AG10803 (cell line): ENCODE measurements at regions not wholly inside any gene's neighbourhood (a gene's known extent, or its start where the extent isn't known, plus 50 kb on each side); places are given as distances from the start of the nearest gene placed in this dataset.

ENCODE experiments used
- DNase-seq: peaks from one replicate; pipeline ENCODE4 v3.0.0; 2010; ENCODE audit warnings: low read depth
- H3K4me3 ChIP-seq: 2 replicates; pipeline ENCODE4 v1.5.1; 2011; ENCODE audit warnings: mild to moderate bottlenecking, low read length, control low read depth
- CTCF ChIP-seq: conservative IDR thresholded peaks from 2 replicates; pipeline ENCODE4 v1.5.1; 2011; ENCODE audit warnings: mild to moderate bottlenecking, low read length, control low read depth, inconsistent platforms

GRCh38 chrX:69298466-69299140, 133.3 kb upstream of the PJA1 start:
- peak; percentile 48 for DNase-seq
- TF ChIP-seq CTCF, result no peak
- H3K4me3 ChIP-seq, result no peak overlapping the region

DNA sequence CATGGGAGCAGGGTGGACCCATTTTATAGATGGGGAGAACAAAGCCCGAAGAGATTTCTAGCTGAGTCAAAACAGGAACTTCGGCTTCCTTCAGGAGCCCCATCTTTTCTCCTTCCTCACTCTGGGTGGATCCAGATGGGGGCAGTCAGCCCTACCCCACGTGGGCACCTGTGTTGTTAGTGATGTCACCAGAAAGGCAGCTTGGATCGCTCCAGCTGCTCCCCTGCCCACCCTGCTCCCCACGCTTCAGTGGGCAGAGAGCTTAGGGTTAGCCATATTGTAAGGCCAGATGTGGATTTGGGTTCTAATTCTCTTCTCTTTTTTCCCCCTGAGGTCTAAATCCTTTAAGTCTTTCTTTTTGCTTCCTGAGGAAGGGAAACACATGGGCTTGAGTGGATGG, 132.3 kb upstream of the PJA1 start:
- TF ChIP-seq CTCF, result no peak
- no peak overlapping the region for H3K4me3 ChIP-seq
- DNase-seq, result no peak

DNA sequence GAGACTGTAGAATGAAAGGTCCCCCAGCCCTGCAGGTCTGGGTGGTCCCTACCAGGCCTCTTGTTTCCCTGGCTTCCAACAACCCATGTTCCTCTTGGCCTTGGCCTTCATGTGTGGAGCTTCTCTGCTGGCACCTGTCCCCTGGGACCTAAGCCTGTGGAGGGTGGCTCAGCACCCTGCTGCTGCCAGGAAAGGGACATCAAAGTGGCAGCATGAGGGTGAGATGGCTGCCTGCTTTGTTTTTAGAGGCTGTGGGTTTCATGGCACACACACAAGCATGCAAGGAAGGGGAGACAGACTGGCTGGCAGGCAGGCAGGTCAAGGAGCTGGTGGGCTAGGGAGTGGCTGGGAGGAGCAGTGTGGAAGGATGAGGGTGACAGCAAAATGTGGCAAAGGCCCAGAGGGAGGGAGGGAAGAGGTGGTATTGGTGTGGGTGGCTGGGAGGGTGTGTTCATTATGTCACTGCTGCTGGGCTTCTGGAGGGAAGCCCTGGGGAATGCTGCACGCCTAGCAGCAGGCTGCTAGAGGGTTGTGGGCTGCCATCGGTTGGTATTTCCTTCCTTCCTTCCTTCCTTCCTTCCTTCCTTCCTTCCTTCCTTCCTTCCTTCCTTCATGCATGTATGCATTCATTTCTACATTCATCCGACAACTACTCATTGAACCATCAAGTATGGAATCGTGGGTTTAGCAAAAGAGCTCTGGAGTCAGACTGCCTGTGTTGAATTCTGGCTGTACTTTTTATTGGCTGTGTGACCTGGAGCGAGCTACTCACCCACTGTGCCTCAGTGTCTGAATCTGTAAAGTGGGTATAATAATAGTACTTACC, 128.7 kb upstream of the PJA1 start:
- no peak for TF ChIP-seq CTCF
- no peak overlapping the region for H3K4me3 ChIP-seq
- DNase-seq, result no peak

DNA sequence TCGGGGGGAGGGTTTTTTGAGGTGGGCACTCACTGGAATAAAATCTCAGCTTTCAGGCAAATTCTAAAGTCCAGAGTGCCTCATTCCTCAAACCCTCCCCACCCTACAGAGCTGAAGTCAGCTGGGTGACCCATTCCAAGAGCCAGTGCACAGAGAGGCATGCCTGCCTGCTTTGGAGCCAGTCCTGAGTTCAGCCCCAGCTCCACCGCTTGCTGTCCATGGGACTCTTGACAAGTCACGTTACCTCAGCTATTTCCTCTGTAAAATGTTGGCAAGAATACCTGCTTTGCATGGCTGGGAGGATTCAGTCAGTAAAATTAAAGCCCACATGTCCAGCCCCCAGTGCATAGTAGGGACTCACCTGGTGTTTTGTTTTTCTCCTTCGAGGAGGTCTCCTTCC, 125.9 kb upstream of the PJA1 start:
- H3K4me3 ChIP-seq, result no peak overlapping the region
- TF ChIP-seq CTCF, result no peak
- peak; percentile 14 for DNase-seq

GRCh38 chrX:69290292-69290691, 125.0 kb upstream of the PJA1 start:
- no peak overlapping the region for H3K4me3 ChIP-seq
- DNase-seq, result no peak
- TF ChIP-seq CTCF, result no peak

GRCh38 chrX:69289793-69290123, 124.5 kb upstream of the PJA1 start:
- H3K4me3 ChIP-seq, result no peak overlapping the region
- no peak for DNase-seq
- no peak for TF ChIP-seq CTCF
